Heart right ventricle (tissue), 16 donors: ENCODE measurements at regions not wholly inside any gene's neighbourhood (a gene's known extent, or its start where the extent isn't known, plus 50 kb on each side); places are given as distances from the start of the nearest gene placed in this dataset.

Source experiments
- ATAC-seq, 8 donors: fragments of 200-7000 bp; cut with Tn5 transposase; one replicate each; pipeline ENCODE4 v1.9.1; 2020; ENCODE audit warnings: mild to moderate bottlenecking in 8 of 8, moderate library complexity in 8 of 8, moderate number of reproducible peaks in 1 of 8
- DNase-seq, 2 donors: peaks; one replicate each; pipeline ENCODE4 v3.0.0-alpha.2; 2020
- H3K27ac ChIP-seq, 10 donors: fragments of 200-600 bp; sonication (generic) in 2 of 10; one replicate each; pipeline versions ENCODE4 v1.5.0 to v1.8.0; 2020 to 2022; ENCODE audit warnings: mild to moderate bottlenecking in 3 of 10
- H3K27me3 ChIP-seq, 7 donors: fragments of 200-600 bp; one replicate each; pipeline ENCODE4 v1.8.0; 2021 to 2022; ENCODE audit warnings: mild to moderate bottlenecking in 2 of 7
- H3K36me3 ChIP-seq, 9 donors: fragments of 200-600 bp; sonication (generic) in 1 of 9; one replicate each; pipeline versions ENCODE4 v1.5.0 to v1.8.0; 2020 to 2022; ENCODE audit warnings: mild to moderate bottlenecking in 2 of 9
- H3K4me1 ChIP-seq, 9 donors: fragments of 200-600 bp; sonication (generic) in 1 of 9; one replicate each; pipeline versions ENCODE4 v1.5.0 to v1.8.0; 2020 to 2022; ENCODE audit warnings: mild to moderate bottlenecking in 4 of 9
- H3K4me3 ChIP-seq, 10 donors: fragments of 200-600 bp; sonication (generic) in 2 of 10; one replicate each; pipeline versions ENCODE4 v1.5.0 to v1.8.0; 2020 to 2022; ENCODE audit warnings: mild to moderate bottlenecking in 7 of 10, moderate library complexity in 2 of 10
- H3K9me3 ChIP-seq, 11 donors: fragments of 200-600 bp in 10 of 11; sonication (generic) in 2 of 11; one replicate each; pipeline versions ENCODE4 v1.5.0 to v1.8.0; 2013 to 2022; ENCODE audit warnings: mild to moderate bottlenecking in 2 of 11, control low read depth in 1 of 11, moderate library complexity in 1 of 11
- CTCF ChIP-seq, 9 donors: fragments of 200-600 bp; sonication (generic) in 2 of 9; IDR thresholded peaks; one replicate each; pipeline versions ENCODE4 v1.5.0 to v1.8.0; 2021 to 2022; ENCODE audit warnings: antibody characterized with exemption in 9 of 9, mild to moderate bottlenecking in 5 of 9, moderate library complexity in 1 of 9
- WGBS, 2 donors: extraction: QIAGEN DNeasy Blood & Tissue Kit; methylation state at CpG; one replicate each; pipeline ENCODE4 v1.1.7; 2013; ENCODE audit warnings: inconsistent platforms in 1 of 2; 5-methylcytosine and 5-hydroxymethylcytosine counted together
- intact Hi-C, 10 donors: fragments of 100-400 bp; cut with DNase I; formaldehyde crosslinking; loops; one replicate each; pipeline versions ENCODE4 v1.11.1 to v1.14.2; 2022
- donor health status: Arrhythmogenic right ventricular cardiomyopathy.
- donor health status: ischemic (EF 13 %, LVEDD 7.1; RV severe dilation, severe dysfunction).
- donor health status: healthy with polysubstance abuse.
- donor health status: DM: no; HTN: yes; CAD: no.
- donor health status: DM: no; HTN: no; CAD: no.
- donor health status: ischemic (EF 25% LVEDD 6.9; RV normal size, moderate dysfunction).
- donor health status: ischemic (EF 25% LVEDD 5.7; RV mildly dilated, moderate dysfunction).
- donor health status: healthy.
- donor health status: DM: yes; HTN: yes; CAD: no.
- donor health status: Ischemic cardiomyopathy.
- donor health status: ischemic (EF 35%, LVEDD 5.7; RV mildly dilated, moderate dysfunction).
- donor health status: nonischemic (EF 11% LVEDD 7.7; RV severe dilation, severe dysfunction).
- donor health status: DM: yes; HTN: yes; CAD: no.
- donor health status: PGD.
- donor health status: ischemic (EF 29% LVEDD 5.4; RV normal size, mild dysfunction).
- donor health status: nonischemic (EF 23%, LVEDD 6.1; RV moderate dilation, normal function).

GRCh38 chr2:144587306-144587705 lies 67.4 kb upstream of the ZEB2 start:
- ATAC-seq, result no peak

GRCh38 chr2:144586476-144586875 lies 66.6 kb upstream of the ZEB2 start:
- no peak for TF ChIP-seq CTCF (IDR thresholded peaks at IDR 0.05)
- Histone ChIP-seq H3K4me1 (peaks cover 0 to 26% (median 0%) of the 10 kb centered on the region in 9 donors), H3K9me3 (no peaks in the 10 kb centered on the region), H3K36me3 (no peaks in the 10 kb centered on the region), H3K27ac (no peak overlapping the region), H3K27me3 (no peaks in the 10 kb centered on the region), H3K4me3 (no peak overlapping the region)
- WGBS, 2 donors, result 85% methylated on average over 2 of the region's 2 CpGs
- DNase-seq (no peak), ATAC-seq (no peak)
- intact Hi-C loops, result no loop called here

More at GRCh38 chr2:144587306-144587705, 67.4 kb upstream of the ZEB2 start:
- WGBS, 2 donors, result 93 to 95% methylated on average over 1 of the region's 1 CpG
- Histone ChIP-seq H3K27ac (no peak overlapping the region), H3K4me3 (no peak overlapping the region), H3K27me3 (no peaks in the 10 kb centered on the region), H3K4me1 (peaks cover 0 to 21% (median 0%) of the 10 kb centered on the region in 9 donors), H3K9me3 (no peaks in the 10 kb centered on the region), H3K36me3 (no peaks in the 10 kb centered on the region)
- intact Hi-C loops, result no loop called here
- no peak for DNase-seq
- TF ChIP-seq CTCF (IDR thresholded peaks at IDR 0.05), result no peak

- ATAC-seq, result peak in 2 of 8 donors; percentile 34 to 84
- peaks cover 0 to 35% (median 0%) of the 10 kb centered on the region in 9 donors for H3K4me1 ChIP-seq
- peak overlapping the region in 1 of 10 donors; percentile 8 for H3K27ac ChIP-seq
- DNase-seq, result no peak
- intact Hi-C loops, result no loop called here
- H3K4me3 ChIP-seq, result no peak overlapping the region
- no peaks in the 10 kb centered on the region for H3K36me3 ChIP-seq
- WGBS, 2 donors, result 93 to 95% methylated on average over 4 of the region's 4 CpGs
- no peak for TF ChIP-seq CTCF (IDR thresholded peaks at IDR 0.05)
- no peaks in the 10 kb centered on the region for H3K27me3 ChIP-seq
- H3K9me3 ChIP-seq, result no peaks in the 10 kb centered on the region
These were observed 64.0 kb upstream of the ZEB2 start for GRCh38 chr2:144583741-144584453.

GRCh38 chr2:144583381-144583729 lies 63.4 kb upstream of the ZEB2 start:
- H3K4me1 ChIP-seq, result peaks cover 0 to 35% (median 0%) of the 10 kb centered on the region in 9 donors
- WGBS, 2 donors, result 61 to 79% methylated on average over 6 of the region's 6 CpGs
- intact Hi-C loops, result no loop called here
- peak overlapping the region in 1 of 10 donors; percentile 8 for H3K27ac ChIP-seq
- no peaks in the 10 kb centered on the region for H3K9me3 ChIP-seq
- DNase-seq (no peak), ATAC-seq (no peak)
- H3K36me3 ChIP-seq, result no peaks in the 10 kb centered on the region
- no peak for TF ChIP-seq CTCF (IDR thresholded peaks at IDR 0.05)
- no peaks in the 10 kb centered on the region for H3K27me3 ChIP-seq
- no peak overlapping the region for H3K4me3 ChIP-seq
